NCI-H1694 (cell line): ENCODE measurements at regions not wholly inside any gene's neighbourhood (a gene's known extent, or its start where the extent isn't known, plus 50 kb on each side); places are given as distances from the start of the nearest gene placed in this dataset.
"Not testable (repeated sequence)": the region's sequence is repeated elsewhere in the genome, so short reads cannot be mapped to it uniquely, and the experiment has no call there.

Experiments used
- DNase-seq: peaks from one replicate; lab custom pipeline; 2025; lab: John Stamatoyannopoulos, UW

GRCh38 chr11:95650276-95650675 is 139.3 kb downstream of the FAM76B start:
- DNase-seq, result no peak

- DNase-seq, result no peak
Observed at GRCh38 chr11:95647871-95648270, 141.7 kb downstream of the FAM76B start.

- DNase-seq, result no peak
Observed at GRCh38 chr11:95647355-95647754, 142.2 kb downstream of the FAM76B start.

- no peak for DNase-seq
Observed at GRCh38 chr11:95641495-95641894, 148.1 kb downstream of the FAM76B start.

DNA sequence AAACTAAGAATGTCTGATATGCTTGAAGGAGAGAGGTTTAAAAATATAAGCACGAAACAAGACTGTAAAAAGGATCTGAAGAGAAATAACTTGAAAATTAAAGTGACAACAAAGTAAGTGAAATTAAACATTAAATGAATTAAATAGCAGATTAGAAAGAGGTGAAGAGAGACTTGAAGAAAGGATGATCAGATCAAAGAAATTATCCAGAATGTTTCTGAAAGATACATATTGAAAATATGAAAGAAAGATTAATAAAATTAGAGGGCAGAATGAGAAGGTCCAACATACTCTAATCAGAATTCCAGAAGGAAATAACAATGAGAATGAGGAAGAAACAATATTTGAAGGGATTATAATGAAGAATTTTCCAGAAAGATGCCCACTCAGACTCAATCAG is 151.1 kb downstream of the FAM76B start:
- no peak for DNase-seq

GRCh38 chr11:95625164-95625900 is 164.2 kb downstream of the FAM76B start:
- no peak for DNase-seq

DNA sequence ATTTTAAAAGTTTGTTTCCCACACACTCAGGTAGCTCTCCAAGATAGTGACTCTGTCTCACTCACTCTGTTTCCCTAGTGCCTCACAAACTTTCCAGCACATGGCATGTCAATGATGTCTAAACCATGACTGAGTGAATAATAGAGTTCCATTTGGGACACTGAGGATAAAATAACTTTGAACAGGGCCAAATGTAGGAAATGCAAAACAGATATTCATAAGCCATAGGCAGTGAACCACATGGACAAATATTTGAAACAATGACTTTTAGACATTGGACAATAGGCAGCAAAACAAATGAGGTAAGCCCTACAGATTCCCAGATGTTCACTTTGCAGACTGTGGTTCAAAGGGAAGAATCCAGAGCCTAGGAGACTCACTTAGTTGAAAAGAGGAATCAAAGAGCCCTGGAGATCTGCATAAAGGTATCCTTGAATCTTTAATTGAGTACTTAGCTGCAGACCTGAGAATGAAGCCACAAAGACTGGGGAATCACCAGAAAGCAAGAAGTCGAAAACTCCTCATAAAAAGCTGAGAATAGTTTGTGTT is 173.3 kb downstream of the FAM76B start:
- DNase-seq, result no peak

GRCh38 chr11:95611827-95612226 is 177.8 kb downstream of the FAM76B start:
- no peak for DNase-seq

GRCh38 chr11:95610185-95610584 is 179.4 kb downstream of the FAM76B start:
- DNase-seq, result not testable (repeated sequence)

DNA sequence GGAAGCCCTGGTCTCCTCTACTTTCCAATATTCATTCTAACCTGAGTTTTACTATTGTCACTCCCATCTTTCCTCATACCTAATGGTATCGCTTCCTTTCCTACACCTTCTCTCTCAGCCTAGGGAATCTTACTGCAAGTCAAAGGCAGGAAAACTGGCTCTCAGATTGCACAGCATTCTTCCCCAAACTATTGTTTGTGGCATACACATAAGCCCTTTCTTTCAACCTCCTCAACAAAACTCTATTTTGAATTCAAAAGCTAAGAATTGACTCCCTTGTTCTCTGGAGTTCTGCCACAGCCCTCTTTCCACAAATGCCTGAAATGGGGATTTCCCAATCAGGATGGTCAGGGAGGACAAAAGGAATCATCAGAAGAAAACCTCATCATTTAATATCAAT is 181.5 kb downstream of the FAM76B start:
- DNase-seq, result no peak

GRCh38 chr11:95606824-95607223 is 182.8 kb downstream of the FAM76B start:
- DNase-seq, result no peak

GRCh38 chr11:95605271-95605940 is 184.2 kb downstream of the FAM76B start:
- no peak for DNase-seq

- no peak for DNase-seq
Observed at GRCh38 chr11:95599959-95600586, 189.5 kb downstream of the FAM76B start.

- no peak for DNase-seq
Observed at GRCh38 chr11:95595973-95596489, 193.6 kb downstream of the FAM76B start.

DNA sequence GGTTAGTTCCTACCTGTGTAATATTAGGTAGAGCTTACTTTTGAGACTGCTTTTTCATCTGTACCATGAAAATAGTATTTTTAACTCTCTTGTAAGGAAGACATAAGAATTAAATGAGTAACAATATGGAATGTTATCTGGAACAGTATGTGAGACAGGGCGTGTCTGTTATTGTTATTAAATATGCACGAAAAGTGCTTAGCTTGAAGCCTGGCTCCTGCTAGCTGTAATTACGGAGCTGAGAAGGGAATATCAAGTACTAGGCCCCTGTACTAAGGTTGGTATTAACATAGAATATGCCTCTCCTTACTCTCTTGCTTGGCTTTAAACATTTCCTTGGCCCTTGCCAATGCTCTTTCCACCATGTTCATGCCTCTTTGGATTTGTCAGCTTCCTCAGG is 194.0 kb downstream of the FAM76B start:
- no peak for DNase-seq

GRCh38 chr11:95593111-95593510 is 196.5 kb downstream of the FAM76B start:
- DNase-seq, result no peak

- DNase-seq, result no peak
Observed at GRCh38 chr11:95592471-95592870, 197.1 kb downstream of the FAM76B start.

GRCh38 chr11:95589893-95590612 is 199.5 kb downstream of the FAM76B start:
- DNase-seq, result no peak

DNA sequence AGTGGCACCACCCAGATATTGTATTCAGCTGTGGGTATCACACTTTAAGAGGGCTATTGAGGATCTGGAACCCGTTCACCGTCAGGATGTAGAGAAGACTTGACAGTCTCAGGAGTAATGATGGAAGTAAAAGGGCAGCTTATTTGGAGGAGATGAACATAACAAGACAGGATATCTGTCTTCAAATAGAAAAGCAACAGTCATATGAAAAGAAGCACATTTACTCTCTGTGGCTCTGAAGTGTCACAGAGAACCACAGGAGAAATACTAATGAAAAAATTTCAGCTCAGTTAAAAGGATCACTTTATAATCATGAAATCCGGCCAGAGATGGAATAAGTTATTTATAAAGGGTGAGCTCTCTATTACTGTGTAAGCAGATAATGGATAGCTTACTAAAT is 200.8 kb downstream of the FAM76B start:
- no peak for DNase-seq

DNA sequence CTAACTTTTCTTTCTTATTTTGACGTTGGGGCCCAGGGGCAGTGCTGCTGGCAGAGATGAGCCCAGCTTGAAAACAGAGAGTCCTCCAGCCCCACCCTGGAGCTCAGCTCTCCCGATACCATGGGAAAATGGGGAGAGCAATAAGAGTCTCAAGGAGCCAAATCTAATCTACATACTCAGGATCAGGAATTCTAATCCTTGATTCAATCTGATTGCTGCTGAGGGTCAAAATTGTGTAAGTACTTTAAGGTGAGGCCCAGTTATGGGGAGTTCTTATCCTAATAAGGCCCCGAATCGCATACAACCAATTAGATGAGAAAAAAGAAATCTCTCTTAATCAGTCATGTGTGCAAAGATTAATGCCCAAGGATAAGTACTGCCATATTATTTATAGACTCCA is 202.9 kb downstream of the FAM76B start:
- DNase-seq, result no peak

DNA sequence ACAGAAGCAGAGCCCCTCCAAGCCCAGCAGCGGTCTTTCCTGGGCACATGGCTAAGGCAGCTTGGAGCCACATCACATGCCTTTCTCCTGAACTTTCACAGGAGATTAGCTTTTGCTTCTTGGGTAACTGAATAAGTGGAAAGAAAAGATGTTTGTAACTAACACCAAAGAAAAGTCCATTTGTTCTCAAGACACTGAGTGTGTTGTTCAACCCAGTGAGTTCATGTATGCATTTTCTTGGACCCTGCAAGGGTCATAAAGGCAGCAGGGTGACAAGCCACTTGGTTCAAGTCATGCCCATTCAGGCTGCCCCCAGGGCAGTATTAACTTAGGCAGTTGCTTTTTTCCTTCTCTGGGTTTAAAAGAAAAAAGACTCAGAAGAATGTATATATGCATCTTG is 203.4 kb downstream of the FAM76B start:
- no peak for DNase-seq

GRCh38 chr11:95585752-95586077 is 203.9 kb downstream of the FAM76B start:
- no peak for DNase-seq
